ENCODE measurements at regions not wholly inside any gene's neighbourhood (a gene's known extent, or its start where the extent isn't known, plus 50 kb on each side); places are given as distances from the start of the nearest gene placed in this dataset.

DNA sequence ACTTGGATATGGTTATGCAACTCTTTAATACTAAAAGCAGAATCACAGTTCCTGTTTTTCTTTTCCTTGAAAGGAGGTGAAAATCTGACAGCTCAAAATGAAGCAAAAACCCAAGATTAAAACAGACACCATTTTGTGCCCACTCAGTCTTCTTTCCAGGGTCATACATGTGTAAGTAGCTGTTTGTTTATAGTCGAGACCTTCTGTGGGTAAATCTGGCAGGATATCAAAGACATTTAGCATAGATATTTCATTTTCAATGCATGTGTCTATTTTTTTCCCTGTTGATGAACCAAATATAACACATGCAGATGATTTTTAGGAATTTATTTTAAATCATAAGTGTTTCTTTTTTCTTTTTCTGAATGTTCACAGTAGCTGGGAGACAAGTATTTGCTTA lies 398.8 kb downstream of the FOXG1 start:
- TF ChIP-seq, protein P1, sequence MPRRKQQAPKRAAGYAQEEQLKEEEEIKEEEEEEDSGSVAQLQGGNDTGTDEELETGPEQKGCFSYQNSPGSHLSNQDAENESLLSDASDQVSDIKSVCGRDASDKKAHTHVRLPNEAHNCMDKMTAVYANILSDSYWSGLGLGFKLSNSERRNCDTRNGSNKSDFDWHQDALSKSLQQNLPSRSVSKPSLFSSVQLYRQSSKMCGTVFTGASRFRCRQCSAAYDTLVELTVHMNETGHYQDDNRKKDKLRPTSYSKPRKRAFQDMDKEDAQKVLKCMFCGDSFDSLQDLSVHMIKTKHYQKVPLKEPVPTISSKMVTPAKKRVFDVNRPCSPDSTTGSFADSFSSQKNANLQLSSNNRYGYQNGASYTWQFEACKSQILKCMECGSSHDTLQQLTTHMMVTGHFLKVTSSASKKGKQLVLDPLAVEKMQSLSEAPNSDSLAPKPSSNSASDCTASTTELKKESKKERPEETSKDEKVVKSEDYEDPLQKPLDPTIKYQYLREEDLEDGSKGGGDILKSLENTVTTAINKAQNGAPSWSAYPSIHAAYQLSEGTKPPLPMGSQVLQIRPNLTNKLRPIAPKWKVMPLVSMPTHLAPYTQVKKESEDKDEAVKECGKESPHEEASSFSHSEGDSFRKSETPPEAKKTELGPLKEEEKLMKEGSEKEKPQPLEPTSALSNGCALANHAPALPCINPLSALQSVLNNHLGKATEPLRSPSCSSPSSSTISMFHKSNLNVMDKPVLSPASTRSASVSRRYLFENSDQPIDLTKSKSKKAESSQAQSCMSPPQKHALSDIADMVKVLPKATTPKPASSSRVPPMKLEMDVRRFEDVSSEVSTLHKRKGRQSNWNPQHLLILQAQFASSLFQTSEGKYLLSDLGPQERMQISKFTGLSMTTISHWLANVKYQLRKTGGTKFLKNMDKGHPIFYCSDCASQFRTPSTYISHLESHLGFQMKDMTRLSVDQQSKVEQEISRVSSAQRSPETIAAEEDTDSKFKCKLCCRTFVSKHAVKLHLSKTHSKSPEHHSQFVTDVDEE (CRISPR knock-in tag; IDR thresholded peaks at IDR 0.05): no peak
- no peak for TF ChIP-seq RARB (CRISPR knock-in tag; IDR thresholded peaks at IDR 0.05)
- no peak for TF ChIP-seq ZNF8 (CRISPR knock-in tag; IDR thresholded peaks at IDR 0.05)
- TF ChIP-seq, protein P2, sequence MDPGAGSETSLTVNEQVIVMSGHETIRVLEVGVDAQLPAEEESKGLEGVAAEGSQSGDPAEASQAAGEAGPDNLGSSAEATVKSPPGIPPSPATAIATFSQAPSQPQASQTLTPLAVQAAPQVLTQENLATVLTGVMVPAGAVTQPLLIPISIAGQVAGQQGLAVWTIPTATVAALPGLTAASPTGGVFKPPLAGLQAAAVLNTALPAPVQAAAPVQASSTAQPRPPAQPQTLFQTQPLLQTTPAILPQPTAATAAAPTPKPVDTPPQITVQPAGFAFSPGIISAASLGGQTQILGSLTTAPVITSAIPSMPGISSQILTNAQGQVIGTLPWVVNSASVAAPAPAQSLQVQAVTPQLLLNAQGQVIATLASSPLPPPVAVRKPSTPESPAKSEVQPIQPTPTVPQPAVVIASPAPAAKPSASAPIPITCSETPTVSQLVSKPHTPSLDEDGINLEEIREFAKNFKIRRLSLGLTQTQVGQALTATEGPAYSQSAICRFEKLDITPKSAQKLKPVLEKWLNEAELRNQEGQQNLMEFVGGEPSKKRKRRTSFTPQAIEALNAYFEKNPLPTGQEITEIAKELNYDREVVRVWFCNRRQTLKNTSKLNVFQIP (CRISPR knock-in tag; IDR thresholded peaks at IDR 0.05; ENCODE audit: borderline replicate concordance, low read depth): no peak
- no peak for TF ChIP-seq ESRRG (CRISPR knock-in tag; IDR thresholded peaks at IDR 0.05)
